PC-9 (cell line): ENCODE measurements at regions not wholly inside any gene's neighbourhood (a gene's known extent, or its start where the extent isn't known, plus 50 kb on each side); places are given as distances from the start of the nearest gene placed in this dataset.

Experiments used
- CTCF ChIP-seq: fragments of 200-600 bp; sonication (generic); conservative IDR thresholded peaks from 2 replicates; pipeline ENCODE4 v1.6.1; 2017; ENCODE audit warnings: mixed run types, antibody characterized with exemption, mild to moderate bottlenecking, moderate library complexity
- EZH2 ChIP-seq: fragments of 200-600 bp; sonication (generic); IDR thresholded peaks from 2 replicates; pipeline ENCODE4 v1.8.0; 2017; ENCODE audit warnings: antibody characterized with exemption, low read depth

GRCh38 chr2:156708051-156708450 lies 271.9 kb downstream of the GPD2 start:
- TF ChIP-seq CTCF (no peak), EZH2 (no peak)
